GM21619 (cell line): ENCODE measurements at regions not wholly inside any gene's neighbourhood (a gene's known extent, or its start where the extent isn't known, plus 50 kb on each side); places are given as distances from the start of the nearest gene placed in this dataset.

Experiments
- ATAC-seq: cut with Tn5 transposase; IDR thresholded peaks from one replicate; pipeline ENCODE4 v1.9.1; 2021; ENCODE audit not compliant: unreplicated experiment

GRCh38 chr5:73395256-73395655 lies 53.3 kb downstream of the FOXD1 start:
- no peak for ATAC-seq

- ATAC-seq: no peak
These were observed 54.0 kb downstream of the FOXD1 start for GRCh38 chr5:73394610-73395009.

- ATAC-seq: no peak
These were observed 54.7 kb downstream of the FOXD1 start for GRCh38 chr5:73393611-73394489.

- ATAC-seq: no peak
These were observed 55.8 kb downstream of the FOXD1 start for GRCh38 chr5:73392775-73393174.

GRCh38 chr5:73391441-73391881 lies 57.1 kb downstream of the FOXD1 start:
- ATAC-seq: no peak

GRCh38 chr5:73390972-73391371 lies 57.6 kb downstream of the FOXD1 start:
- no peak for ATAC-seq

- no peak for ATAC-seq
These were observed 59.8 kb downstream of the FOXD1 start for GRCh38 chr5:73388740-73389139.

- ATAC-seq: no peak
These were observed 60.3 kb downstream of the FOXD1 start for GRCh38 chr5:73388306-73388684.

- peak; percentile 92 for ATAC-seq
These were observed 60.8 kb downstream of the FOXD1 start for GRCh38 chr5:73387601-73388305.

GRCh38 chr5:73387149-73387591 lies 61.4 kb downstream of the FOXD1 start:
- ATAC-seq: peak; percentile 25

GRCh38 chr5:73384861-73385260 lies 63.7 kb downstream of the FOXD1 start:
- no peak for ATAC-seq

- ATAC-seq: no peak
These were observed 66.2 kb downstream of the FOXD1 start for GRCh38 chr5:73382401-73382740.

GRCh38 chr5:73381590-73382400 lies 66.8 kb downstream of the FOXD1 start:
- ATAC-seq: no peak

- ATAC-seq: no peak
These were observed 67.6 kb downstream of the FOXD1 start for GRCh38 chr5:73380710-73381589.

GRCh38 chr5:73380041-73380440 lies 68.5 kb downstream of the FOXD1 start:
- no peak for ATAC-seq

- no peak for ATAC-seq
These were observed 69.1 kb downstream of the FOXD1 start for GRCh38 chr5:73379435-73379834.

GRCh38 chr5:73378765-73379164 lies 69.8 kb downstream of the FOXD1 start:
- no peak for ATAC-seq

GRCh38 chr5:73378070-73378469 lies 70.5 kb downstream of the FOXD1 start:
- no peak for ATAC-seq

GRCh38 chr5:73376618-73377170 lies 71.9 kb downstream of the FOXD1 start:
- ATAC-seq: no peak

GRCh38 chr5:73375949-73376348 lies 72.6 kb downstream of the FOXD1 start:
- ATAC-seq: no peak
